RWPE2 (cell line): ENCODE measurements at regions not wholly inside any gene's neighbourhood (a gene's known extent, or its start where the extent isn't known, plus 50 kb on each side); places are given as distances from the start of the nearest gene placed in this dataset.
A peak's percentile ranks its signal among the peaks of the same experiment; 100 is the strongest.

ENCODE experiments used
- ATAC-seq: fragments of 200-7000 bp; cut with Tn5 transposase; 3 replicates; pipeline ENCODE4 v1.9.1; 2021; ENCODE audit warnings: low read depth
- DNase-seq: peaks from one replicate; pipeline ENCODE4 v3.0.0-alpha.2; 2020; ENCODE audit warnings: low spot score
- H3K27ac ChIP-seq: fragments of 450-650 bp; 2 replicates; pipeline ENCODE4 v1.5.1; 2017; ENCODE audit warnings: mild to moderate bottlenecking; ENCODE audit not compliant: poor library complexity, severe bottlenecking
- H3K27me3 ChIP-seq: fragments of 250-450 bp; sonication (Bioruptor Pico); 2 replicates; pipeline ENCODE4 v1.5.1; 2021; ENCODE audit warnings: mild to moderate bottlenecking, moderate library complexity; ENCODE audit not compliant: insufficient read depth, poor library complexity, severe bottlenecking
- H3K36me3 ChIP-seq: fragments of 250-450 bp; sonication (Bioruptor Pico); 2 replicates; pipeline ENCODE4 v1.5.1; 2020; ENCODE audit warnings: low read depth, mild to moderate bottlenecking, moderate library complexity
- H3K4me1 ChIP-seq: fragments of 250-450 bp; sonication (Bioruptor Pico); 2 replicates; pipeline ENCODE4 v1.5.1; 2021; ENCODE audit warnings: mild to moderate bottlenecking, moderate library complexity; ENCODE audit not compliant: insufficient read depth, poor library complexity, severe bottlenecking
- H3K4me3 ChIP-seq: fragments of 250-450 bp; sonication (Bioruptor Pico); 2 replicates; pipeline ENCODE4 v1.5.1; 2021; ENCODE audit warnings: mild to moderate bottlenecking, moderate library complexity; ENCODE audit not compliant: severe bottlenecking
- H3K9me3 ChIP-seq: fragments of 250-450 bp; sonication (Bioruptor Pico); 2 replicates; pipeline ENCODE4 v1.5.1; 2021; ENCODE audit warnings: mild to moderate bottlenecking, moderate library complexity; ENCODE audit not compliant: severe bottlenecking
- TF ChIP-seq, protein P1 (sequence below): fragments of 450-650 bp; IDR thresholded peaks from one replicate; pipeline ENCODE4 v1.5.1; 2017; ENCODE audit warnings: mild to moderate bottlenecking, moderate library complexity; ENCODE audit not compliant: poor library complexity, severe bottlenecking

DNA sequence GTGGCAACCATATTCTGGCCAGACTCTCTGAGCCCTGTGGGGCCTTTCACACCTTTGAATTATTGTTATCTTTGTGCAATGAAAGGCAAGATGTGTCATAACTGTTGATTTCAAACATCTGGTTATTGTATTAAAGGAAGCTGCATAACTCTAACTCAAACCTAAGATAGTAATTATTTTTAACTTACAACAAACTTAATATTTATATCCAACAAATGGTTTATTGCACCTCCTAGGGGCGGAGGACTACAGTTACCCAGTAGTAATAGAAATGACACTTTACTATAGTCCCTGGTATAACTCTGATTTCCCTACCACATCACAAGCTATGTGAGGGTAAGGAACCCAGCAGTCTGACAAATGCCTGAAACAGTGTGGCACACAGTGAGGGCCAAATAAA is 363.9 kb upstream of the SUCLG2 start:
- H3K36me3 ChIP-seq = no peaks in the 10 kb centered on the region
- H3K27ac ChIP-seq = no peak overlapping the region
- H3K27me3 ChIP-seq = no peaks in the 10 kb centered on the region
- no peak overlapping the region for H3K4me3 ChIP-seq
- H3K4me1 ChIP-seq = no peaks in the 10 kb centered on the region
- no peaks in the 10 kb centered on the region for H3K9me3 ChIP-seq
- TF ChIP-seq, protein P1, sequence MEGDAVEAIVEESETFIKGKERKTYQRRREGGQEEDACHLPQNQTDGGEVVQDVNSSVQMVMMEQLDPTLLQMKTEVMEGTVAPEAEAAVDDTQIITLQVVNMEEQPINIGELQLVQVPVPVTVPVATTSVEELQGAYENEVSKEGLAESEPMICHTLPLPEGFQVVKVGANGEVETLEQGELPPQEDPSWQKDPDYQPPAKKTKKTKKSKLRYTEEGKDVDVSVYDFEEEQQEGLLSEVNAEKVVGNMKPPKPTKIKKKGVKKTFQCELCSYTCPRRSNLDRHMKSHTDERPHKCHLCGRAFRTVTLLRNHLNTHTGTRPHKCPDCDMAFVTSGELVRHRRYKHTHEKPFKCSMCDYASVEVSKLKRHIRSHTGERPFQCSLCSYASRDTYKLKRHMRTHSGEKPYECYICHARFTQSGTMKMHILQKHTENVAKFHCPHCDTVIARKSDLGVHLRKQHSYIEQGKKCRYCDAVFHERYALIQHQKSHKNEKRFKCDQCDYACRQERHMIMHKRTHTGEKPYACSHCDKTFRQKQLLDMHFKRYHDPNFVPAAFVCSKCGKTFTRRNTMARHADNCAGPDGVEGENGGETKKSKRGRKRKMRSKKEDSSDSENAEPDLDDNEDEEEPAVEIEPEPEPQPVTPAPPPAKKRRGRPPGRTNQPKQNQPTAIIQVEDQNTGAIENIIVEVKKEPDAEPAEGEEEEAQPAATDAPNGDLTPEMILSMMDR = no peak
- no peak for DNase-seq
- ATAC-seq = no peak

DNA sequence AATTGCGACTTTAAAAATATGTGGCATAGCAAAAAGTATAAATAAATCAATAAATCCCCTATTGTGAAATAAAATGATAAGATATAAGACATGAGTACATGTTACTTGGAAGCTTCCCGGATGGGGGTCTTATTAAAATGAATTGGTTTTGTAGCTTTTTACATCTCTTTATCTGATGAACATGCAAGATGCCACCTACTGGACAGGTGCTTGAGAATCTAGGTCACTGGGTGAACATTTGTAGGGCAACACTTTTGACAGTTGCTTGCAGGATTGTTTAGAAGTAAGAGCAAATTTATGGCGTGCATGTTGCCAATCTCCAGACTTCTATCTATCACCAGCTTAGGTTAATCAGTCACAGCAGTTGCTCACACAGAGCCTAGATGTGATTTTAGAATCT is 362.7 kb upstream of the SUCLG2 start:
- no peak overlapping the region for H3K27ac ChIP-seq
- H3K9me3 ChIP-seq = no peaks in the 10 kb centered on the region
- ATAC-seq (no peak), DNase-seq (no peak)
- TF ChIP-seq, protein P1 = peak; percentile 29
- no peaks in the 10 kb centered on the region for H3K36me3 ChIP-seq
- H3K4me1 ChIP-seq = no peaks in the 10 kb centered on the region
- H3K27me3 ChIP-seq = no peaks in the 10 kb centered on the region
- H3K4me3 ChIP-seq = no peak overlapping the region

DNA sequence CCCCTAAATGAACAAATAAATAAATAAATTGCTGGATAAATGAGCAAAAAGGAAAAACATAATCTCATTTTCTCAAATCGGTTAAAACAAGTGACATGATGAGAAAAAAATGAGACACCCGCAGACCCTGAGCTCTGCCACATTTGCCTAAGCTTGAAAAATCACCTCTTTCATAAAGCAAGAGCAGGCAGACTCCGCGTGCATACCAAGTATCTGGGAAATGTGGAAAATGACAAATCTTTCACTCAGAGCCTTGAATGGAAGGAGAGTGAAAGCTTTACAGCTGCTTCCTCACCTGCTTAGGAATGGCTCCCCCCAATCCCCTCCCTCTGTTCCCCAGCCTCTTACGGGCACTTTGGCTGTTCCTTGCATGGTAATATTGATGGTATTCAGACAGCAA is 355.5 kb upstream of the SUCLG2 start:
- H3K27me3 ChIP-seq = peaks cover 51% of the 10 kb centered on the region
- H3K27ac ChIP-seq = no peak overlapping the region
- ATAC-seq (no peak), DNase-seq (no peak)
- no peaks in the 10 kb centered on the region for H3K9me3 ChIP-seq
- H3K4me1 ChIP-seq = no peaks in the 10 kb centered on the region
- TF ChIP-seq, protein P1 = no peak
- no peak overlapping the region for H3K4me3 ChIP-seq
- H3K36me3 ChIP-seq = no peaks in the 10 kb centered on the region

DNA sequence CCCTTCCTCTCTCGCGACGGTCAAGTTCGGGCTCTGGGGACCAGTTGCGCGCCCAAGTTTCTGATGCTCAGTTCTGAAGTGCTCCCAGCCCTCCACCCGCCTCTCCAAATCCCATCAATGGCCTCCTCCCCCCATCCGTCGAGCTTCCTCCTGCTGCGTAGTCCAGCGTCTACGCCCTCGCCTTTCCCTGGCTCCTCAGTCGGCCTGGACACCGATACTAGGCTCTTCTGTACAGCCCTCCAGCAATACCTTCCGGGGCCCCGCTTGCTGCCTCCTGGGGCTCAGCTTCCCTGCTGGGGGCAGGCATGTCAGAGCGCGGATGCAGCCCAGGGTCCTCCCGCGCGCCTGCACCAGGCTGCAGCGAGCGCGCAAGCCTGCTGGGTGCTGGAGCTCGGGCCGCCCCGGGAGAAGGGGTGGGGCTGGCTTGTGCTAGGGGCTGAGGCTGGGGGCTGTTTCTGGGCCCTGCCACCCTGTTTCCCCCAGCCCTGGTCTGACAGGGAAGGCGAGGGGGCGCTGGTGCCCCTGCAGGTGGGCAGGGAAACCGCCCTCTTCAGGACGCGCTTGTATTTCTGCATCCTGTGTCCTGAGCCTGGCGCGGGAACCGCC is 353.3 kb upstream of the SUCLG2 start:
- no peaks in the 10 kb centered on the region for H3K4me1 ChIP-seq
- no peaks in the 10 kb centered on the region for H3K36me3 ChIP-seq
- no peak for DNase-seq
- ATAC-seq = no peak
- peaks cover 67% of the 10 kb centered on the region for H3K27me3 ChIP-seq
- H3K9me3 ChIP-seq = no peaks in the 10 kb centered on the region
- H3K4me3 ChIP-seq = no peak overlapping the region
- TF ChIP-seq, protein P1 = no peak
- no peak overlapping the region for H3K27ac ChIP-seq

DNA sequence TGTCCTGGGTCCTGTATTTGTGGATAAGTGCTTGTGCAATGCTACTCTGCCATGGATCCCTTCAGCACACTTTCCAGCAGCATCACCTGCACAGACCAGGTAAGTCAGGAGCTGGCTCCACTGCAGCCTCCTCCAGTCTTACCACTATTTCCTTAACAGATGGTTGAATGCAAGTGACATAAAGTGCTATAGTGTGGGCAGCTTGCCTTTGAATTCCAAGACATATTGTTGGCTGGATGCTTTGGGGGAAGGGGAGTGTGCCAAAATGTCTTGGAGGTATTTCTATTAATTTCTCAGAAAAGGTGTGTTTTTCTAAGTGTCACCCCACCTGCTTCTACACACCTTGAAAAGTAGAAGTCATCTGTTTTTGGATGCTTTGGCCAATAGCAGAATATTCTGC is 352.2 kb upstream of the SUCLG2 start:
- H3K36me3 ChIP-seq = no peaks in the 10 kb centered on the region
- no peaks in the 10 kb centered on the region for H3K9me3 ChIP-seq
- no peak overlapping the region for H3K4me3 ChIP-seq
- no peak for ATAC-seq
- H3K4me1 ChIP-seq = no peaks in the 10 kb centered on the region
- no peak overlapping the region for H3K27ac ChIP-seq
- H3K27me3 ChIP-seq = peaks cover 67% of the 10 kb centered on the region
- DNase-seq = no peak
- TF ChIP-seq, protein P1 = no peak
